ENCODE measurements at regions not wholly inside any gene's neighbourhood (a gene's known extent, or its start where the extent isn't known, plus 50 kb on each side); places are given as distances from the start of the nearest gene placed in this dataset.

DNA sequence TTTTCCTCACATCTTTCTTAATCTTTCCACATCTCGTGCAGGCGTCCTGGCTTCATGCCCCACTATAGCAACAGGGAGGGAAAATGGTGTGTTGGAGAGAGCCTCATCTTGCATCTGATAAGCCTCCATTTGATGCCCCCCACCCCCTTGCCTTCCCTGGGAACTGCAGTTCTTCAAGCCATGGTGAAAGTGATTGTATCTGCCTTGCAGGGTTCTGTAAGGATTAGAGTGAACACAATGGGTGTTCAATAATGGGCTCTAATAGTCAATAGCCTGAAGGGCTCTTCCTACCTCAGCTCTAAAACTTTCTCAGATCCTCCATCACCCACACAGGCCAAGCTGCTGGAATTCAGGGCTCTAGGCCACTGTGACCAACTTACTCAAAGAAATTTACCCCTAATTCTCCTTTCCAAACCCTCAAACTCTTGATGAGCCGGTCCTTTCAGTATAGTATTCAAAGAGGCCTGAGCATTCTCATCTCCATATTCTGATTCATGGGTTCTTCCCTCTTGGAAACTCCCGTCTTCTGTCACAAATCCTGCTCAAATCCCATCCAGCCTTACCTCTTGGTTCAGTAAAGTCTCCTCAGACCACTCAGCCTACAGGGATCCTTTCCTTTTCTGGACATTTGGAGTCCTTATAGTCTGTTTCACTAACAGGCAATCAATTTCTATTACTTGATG lies 128.3 kb upstream of the TRIM2 start:
- no peak for DNase-seq (ENCODE audit: extremely low read depth, low read depth)

DNA sequence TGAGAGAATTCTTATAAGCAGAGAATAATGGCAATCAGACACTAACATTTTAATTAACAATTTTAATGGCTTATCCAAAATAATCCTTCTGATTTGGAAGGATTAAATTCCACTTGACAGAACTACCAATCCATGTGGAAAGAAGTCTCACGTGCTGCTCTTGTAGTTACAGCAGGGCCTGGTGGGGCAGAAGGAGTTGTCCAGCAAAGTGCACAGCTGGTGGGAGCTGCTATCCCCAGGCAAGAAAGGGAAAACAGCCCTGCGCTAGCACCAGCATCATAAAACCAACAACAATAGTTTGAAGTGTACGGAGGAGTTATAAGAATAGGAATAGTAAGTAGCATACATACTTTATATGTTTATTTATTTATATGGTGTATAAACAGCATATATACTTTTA lies 127.4 kb upstream of the TRIM2 start:
- no peak for DNase-seq (ENCODE audit: extremely low read depth, low read depth)
- TF ChIP-seq, protein P1, sequence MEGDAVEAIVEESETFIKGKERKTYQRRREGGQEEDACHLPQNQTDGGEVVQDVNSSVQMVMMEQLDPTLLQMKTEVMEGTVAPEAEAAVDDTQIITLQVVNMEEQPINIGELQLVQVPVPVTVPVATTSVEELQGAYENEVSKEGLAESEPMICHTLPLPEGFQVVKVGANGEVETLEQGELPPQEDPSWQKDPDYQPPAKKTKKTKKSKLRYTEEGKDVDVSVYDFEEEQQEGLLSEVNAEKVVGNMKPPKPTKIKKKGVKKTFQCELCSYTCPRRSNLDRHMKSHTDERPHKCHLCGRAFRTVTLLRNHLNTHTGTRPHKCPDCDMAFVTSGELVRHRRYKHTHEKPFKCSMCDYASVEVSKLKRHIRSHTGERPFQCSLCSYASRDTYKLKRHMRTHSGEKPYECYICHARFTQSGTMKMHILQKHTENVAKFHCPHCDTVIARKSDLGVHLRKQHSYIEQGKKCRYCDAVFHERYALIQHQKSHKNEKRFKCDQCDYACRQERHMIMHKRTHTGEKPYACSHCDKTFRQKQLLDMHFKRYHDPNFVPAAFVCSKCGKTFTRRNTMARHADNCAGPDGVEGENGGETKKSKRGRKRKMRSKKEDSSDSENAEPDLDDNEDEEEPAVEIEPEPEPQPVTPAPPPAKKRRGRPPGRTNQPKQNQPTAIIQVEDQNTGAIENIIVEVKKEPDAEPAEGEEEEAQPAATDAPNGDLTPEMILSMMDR (IDR thresholded peaks at IDR 0.05; ENCODE audit: low read depth, low read length), result no peak

More for the DNA sequence above, 128.3 kb upstream of the TRIM2 start:
- TF ChIP-seq, protein P1 (IDR thresholded peaks at IDR 0.05; ENCODE audit: low read depth, low read length), result no peak

DNA sequence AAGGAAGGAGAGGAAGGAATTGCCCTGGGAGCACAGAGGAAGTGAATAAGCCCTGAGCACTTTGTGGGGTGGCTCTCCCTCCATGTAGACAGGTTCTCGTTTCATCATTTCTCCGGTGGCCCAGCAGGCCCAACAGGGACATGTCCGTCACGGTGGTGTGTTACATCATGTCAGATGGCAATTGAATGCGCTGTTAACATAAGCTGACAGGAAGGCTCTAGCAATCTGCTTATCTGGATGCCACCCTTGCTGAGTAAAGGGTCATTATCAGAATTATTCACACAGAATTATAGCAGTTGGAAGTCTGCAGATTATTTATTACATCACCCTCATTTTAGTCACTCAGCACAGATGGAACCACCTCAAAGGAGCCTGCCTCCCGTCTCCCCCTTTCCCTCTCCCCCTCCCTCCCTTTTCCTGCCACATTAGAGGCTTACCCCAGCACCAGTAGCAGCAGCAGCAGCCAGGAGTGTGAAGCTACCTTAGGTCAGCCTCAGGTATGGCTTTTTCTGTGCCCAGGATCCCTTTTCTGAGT lies 124.3 kb upstream of the TRIM2 start:
- TF ChIP-seq, protein P1 (IDR thresholded peaks at IDR 0.05; ENCODE audit: low read depth, low read length), result no peak
- DNase-seq (ENCODE audit: extremely low read depth, low read depth), result no peak

DNA sequence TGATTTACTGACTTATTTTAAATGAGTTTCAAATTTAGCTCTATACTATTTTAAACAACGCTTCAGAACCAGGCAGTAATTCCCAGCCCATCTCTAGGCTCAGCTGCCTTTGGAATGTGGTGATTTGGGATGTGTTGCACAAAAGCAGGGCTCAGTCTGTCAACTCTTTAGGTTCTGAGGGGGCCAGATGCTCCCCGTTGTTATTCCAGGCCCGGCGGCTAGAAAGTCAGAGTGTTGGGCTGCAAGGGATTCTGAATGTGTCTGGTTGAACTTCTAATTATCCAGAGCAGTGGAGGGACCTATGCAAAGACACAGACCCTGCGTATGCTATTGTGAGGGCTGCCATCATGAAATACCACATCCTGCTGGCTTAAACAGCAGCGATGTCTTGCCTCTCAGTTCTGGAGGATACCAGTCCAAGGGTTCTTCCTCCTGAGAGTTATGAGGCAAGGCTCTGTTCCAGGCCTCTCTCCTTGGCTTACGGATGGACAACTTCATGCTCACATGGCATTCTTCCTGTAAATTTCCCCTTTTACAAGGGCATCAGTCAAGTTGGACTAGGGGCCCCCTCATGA lies 123.2 kb upstream of the TRIM2 start:
- no peak for DNase-seq (ENCODE audit: extremely low read depth, low read depth)
- TF ChIP-seq, protein P1 (IDR thresholded peaks at IDR 0.05; ENCODE audit: low read depth, low read length), result no peak

DNA sequence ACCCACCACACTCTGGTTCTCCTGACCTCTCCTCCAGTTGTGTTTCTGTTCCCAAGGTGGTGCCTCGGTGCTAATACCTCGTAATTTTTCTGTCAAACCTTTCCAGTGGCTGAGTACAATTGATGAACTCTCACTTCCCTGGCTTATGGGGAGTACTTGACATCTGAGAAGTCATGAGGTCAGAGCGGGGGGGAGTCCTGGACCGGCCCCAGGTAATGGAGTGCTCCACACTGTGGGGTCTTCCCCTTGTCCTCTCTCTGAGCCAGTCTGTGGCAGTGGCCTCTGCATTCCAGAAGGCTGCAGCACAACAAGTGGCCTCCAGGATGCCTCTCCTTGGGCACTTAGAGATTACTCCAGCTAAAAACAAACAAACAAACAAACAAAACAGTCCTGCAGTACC lies 122.5 kb upstream of the TRIM2 start:
- DNase-seq (ENCODE audit: extremely low read depth, low read depth), result no peak
- TF ChIP-seq, protein P1 (IDR thresholded peaks at IDR 0.05; ENCODE audit: low read depth, low read length), result no peak

DNA sequence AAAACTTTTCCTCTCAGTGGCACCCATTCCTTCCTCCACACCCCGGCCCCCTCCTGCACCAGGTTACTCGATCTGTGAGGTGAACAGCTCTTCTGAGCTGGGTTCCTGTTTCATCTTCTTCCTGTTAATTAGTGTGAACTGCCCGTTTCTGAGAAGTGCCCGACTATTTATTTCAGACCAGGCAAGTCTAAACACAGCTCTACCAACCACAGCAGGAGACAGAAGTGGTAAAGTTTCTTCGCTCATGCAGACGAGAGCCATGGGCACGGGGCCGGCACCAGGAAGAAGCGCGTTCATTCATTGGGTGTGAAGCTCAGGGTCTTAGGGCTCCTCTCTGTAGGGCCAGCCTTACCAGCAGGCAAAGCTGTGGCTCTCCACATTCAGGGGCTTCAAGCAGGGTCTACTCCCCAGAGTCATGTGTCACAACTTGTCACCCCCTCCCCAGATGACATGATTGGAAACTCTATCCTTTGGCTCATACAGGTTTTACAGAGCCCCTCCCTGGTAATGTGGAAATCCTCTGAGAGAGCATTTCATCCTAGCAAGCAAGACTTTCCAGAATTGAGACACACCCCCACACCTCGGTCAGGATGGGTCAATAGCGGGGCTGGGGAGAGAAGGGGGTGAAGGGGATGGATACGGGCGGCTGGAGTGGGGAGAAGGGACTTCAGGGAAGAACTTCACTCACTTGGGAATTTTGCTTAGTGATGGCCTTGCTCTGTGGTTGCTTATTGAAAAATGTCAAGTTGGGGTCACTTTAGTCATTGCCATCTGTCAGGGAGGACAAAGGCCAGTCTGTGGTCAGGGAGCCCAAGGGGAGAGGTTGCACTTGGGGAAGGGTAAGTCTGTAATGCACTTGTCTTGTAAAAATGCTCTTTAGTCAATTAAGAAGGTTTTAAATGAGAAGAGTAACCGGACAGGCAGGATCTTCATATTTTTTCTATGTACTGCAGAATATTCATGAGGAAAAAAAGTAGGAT lies 121.6 kb upstream of the TRIM2 start:
- DNase-seq (ENCODE audit: extremely low read depth, low read depth), result no peak
- TF ChIP-seq, protein P1 (IDR thresholded peaks at IDR 0.05; ENCODE audit: low read depth, low read length), result no peak
